Peyer's patch (tissue), 4 donors: ENCODE measurements at regions not wholly inside any gene's neighbourhood (a gene's known extent, or its start where the extent isn't known, plus 50 kb on each side); places are given as distances from the start of the nearest gene placed in this dataset.

Source experiments
- POLR2A ChIP-seq, 2 donors: fragments of 450-650 bp; IDR thresholded peaks; one replicate each; pipeline ENCODE4 v1.5.1; 2017; ENCODE audit warnings: antibody characterized with exemption in 2 of 2, mild to moderate bottlenecking in 2 of 2, moderate library complexity in 2 of 2
- TF ChIP-seq, protein P1 (sequence below), 6 experiments: fragments of 450-650 bp in 4 of 6; fragments of 200-600 bp in 2 of 6; sonication (generic) in 1 of 6; IDR thresholded peaks; one replicate each; pipeline ENCODE4 v1.5.1; 2017 to 2019; ENCODE audit warnings: antibody characterized with exemption in 6 of 6, mild to moderate bottlenecking in 3 of 6, moderate library complexity in 1 of 6

GRCh38 chr13:64756621-64757020 lies 2473.5 kb downstream of the PCDH9 start:
- TF ChIP-seq, protein P1, sequence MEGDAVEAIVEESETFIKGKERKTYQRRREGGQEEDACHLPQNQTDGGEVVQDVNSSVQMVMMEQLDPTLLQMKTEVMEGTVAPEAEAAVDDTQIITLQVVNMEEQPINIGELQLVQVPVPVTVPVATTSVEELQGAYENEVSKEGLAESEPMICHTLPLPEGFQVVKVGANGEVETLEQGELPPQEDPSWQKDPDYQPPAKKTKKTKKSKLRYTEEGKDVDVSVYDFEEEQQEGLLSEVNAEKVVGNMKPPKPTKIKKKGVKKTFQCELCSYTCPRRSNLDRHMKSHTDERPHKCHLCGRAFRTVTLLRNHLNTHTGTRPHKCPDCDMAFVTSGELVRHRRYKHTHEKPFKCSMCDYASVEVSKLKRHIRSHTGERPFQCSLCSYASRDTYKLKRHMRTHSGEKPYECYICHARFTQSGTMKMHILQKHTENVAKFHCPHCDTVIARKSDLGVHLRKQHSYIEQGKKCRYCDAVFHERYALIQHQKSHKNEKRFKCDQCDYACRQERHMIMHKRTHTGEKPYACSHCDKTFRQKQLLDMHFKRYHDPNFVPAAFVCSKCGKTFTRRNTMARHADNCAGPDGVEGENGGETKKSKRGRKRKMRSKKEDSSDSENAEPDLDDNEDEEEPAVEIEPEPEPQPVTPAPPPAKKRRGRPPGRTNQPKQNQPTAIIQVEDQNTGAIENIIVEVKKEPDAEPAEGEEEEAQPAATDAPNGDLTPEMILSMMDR (IDR thresholded peaks at IDR 0.05), result no peak
- TF ChIP-seq POLR2A (IDR thresholded peaks at IDR 0.05), result no peak
